Activated naive CD8-positive, alpha-beta T cell (primary cell): ENCODE measurements at regions not wholly inside any gene's neighbourhood (a gene's known extent, or its start where the extent isn't known, plus 50 kb on each side); places are given as distances from the start of the nearest gene placed in this dataset.

Experiments used
- H3K27ac Mint-ChIP-seq: one replicate; pipeline ENCODE4 v1.8.0; 2021; ENCODE audit warnings: mixed read lengths
- H3K27me3 Mint-ChIP-seq: one replicate; pipeline ENCODE4 v1.8.0; 2021; ENCODE audit warnings: mixed read lengths
- H3K36me3 Mint-ChIP-seq: one replicate; pipeline ENCODE4 v1.8.0; 2021; ENCODE audit warnings: mixed read lengths
- H3K4me1 Mint-ChIP-seq: one replicate; pipeline ENCODE4 v1.8.0; 2021; ENCODE audit warnings: low read depth, mixed read lengths
- H3K4me3 Mint-ChIP-seq: one replicate; pipeline ENCODE4 v1.8.0; 2021; ENCODE audit warnings: mild to moderate bottlenecking, mixed read lengths
- H3K9me3 Mint-ChIP-seq: one replicate; pipeline ENCODE4 v1.8.0; 2021; ENCODE audit warnings: low read depth, mixed read lengths

DNA sequence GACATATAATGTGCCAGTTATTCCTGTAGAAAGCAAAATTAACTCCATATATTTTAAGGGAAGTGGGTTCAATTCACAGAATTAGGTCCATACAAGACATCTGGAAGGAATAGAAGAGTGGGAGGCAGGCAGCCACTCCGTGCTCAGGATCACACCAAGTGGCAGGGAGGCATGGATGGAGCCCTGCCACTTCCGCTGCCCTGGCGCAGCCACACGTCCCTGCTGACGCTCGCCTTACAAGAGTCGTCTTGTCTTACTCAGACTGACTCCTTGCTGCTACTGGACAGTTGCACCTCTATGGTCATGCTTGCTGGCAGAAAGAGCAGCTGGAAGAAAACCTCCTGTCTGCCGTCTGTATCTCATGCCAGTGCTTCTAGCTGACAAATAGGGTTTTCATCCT lies 579.9 kb upstream of the POM121L12 start:
- Mint-ChIP-seq H3K27ac (no peak overlapping the region), H3K4me3 (no peak overlapping the region), H3K27me3 (no peaks in the 10 kb centered on the region), H3K9me3 (no peaks in the 10 kb centered on the region), H3K4me1 (no peaks in the 10 kb centered on the region), H3K36me3 (no peaks in the 10 kb centered on the region)

DNA sequence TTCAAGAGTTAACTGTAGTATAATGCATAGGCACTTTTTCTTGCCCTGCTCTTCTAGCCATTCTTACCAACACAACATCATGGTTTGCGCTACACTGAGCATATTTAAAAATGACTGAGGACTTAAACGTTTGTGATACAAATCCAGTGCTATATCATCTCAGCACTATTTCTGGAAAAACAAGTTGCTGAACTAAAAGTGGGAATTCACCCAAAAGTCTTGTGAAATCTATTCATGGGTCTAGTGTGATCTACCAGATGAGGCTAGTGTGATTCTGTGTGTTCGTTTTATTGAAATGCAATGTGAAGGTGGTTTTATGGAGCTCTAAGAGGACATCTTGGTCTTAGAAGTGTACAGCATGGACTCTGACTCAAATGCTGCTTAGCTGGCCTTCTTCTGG lies 584.6 kb upstream of the POM121L12 start:
- H3K4me3 Mint-ChIP-seq: no peak overlapping the region
- no peaks in the 10 kb centered on the region for H3K4me1 Mint-ChIP-seq
- H3K27ac Mint-ChIP-seq: no peak overlapping the region
- peaks cover 3% of the 10 kb centered on the region for H3K9me3 Mint-ChIP-seq
- no peaks in the 10 kb centered on the region for H3K36me3 Mint-ChIP-seq
- H3K27me3 Mint-ChIP-seq: no peaks in the 10 kb centered on the region

DNA sequence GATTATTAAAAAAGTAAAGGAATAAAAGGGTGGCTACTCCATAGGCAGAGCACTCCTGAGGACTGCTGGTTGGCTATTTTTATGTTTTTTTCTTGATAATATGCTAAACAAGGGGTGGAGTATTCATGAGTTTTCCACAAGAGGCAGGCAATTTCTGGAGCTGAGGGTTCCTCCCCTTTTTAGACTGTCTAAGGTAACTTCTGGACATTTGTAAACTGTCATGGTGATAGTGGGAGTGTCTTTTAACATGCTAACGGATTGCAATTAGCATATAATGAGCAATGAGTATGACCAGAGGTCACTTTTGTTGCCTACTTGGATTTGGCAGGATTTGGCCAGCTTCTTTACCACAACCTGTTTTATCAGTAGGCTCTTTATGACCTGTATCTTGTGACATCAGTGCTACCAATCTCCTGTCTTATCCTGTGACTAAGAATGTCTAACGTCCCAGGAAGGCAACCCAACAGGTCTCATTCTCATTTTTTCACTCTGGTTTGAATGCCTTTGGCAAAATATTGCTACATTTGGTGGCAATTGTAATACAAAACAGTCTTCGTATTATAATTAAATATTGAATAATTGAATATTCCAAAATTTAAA lies 587.8 kb upstream of the POM121L12 start:
- Mint-ChIP-seq H3K27ac (no peak overlapping the region), H3K36me3 (no peaks in the 10 kb centered on the region), H3K27me3 (no peaks in the 10 kb centered on the region), H3K9me3 (peaks cover 14% of the 10 kb centered on the region), H3K4me3 (no peak overlapping the region), H3K4me1 (no peaks in the 10 kb centered on the region)

GRCh38 chr7:52436278-52436677 lies 599.2 kb upstream of the POM121L12 start:
- Mint-ChIP-seq H3K4me1 (no peaks in the 10 kb centered on the region), H3K36me3 (no peaks in the 10 kb centered on the region), H3K27ac (no peak overlapping the region), H3K9me3 (no peaks in the 10 kb centered on the region), H3K4me3 (no peak overlapping the region), H3K27me3 (no peaks in the 10 kb centered on the region)

DNA sequence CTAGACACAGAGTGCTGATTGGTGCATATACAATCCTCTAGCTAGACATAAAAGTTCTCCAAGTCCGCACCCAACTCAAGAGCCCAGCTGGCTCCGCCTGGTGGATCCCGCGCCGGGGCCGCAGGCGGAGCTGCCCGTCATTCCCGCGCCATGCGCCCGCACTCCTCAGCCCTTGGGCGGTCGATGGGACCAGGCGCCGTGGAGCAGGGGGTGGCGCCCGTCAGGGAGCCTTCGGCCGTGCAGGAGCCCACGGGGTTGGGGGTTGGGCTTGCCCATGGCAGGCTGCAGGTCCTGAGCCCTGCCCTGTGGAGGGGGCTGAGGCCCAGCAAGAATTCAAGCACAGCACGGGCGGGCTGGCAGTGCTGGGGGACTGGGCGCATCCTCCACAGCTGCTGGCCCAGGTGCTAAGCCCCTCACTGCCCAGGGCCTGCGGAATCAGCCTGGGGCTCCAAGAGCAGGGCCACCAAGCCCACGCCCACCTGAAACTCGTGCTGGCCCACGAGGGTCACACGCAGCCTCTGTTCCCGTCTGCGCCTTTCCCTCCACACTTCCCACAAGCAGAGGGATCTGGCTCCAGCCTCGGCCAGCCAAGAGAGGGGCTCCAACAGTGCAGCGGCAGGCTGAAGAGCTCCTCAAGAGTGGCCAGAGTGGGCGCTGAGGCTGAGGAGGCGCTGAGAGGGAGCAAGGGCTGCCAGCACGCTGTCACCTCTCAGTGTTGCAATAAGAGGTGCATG lies 604.2 kb upstream of the POM121L12 start:
- no peaks in the 10 kb centered on the region for H3K27me3 Mint-ChIP-seq
- H3K9me3 Mint-ChIP-seq: no peaks in the 10 kb centered on the region
- no peaks in the 10 kb centered on the region for H3K4me1 Mint-ChIP-seq
- no peak overlapping the region for H3K27ac Mint-ChIP-seq
- no peak overlapping the region for H3K4me3 Mint-ChIP-seq
- no peaks in the 10 kb centered on the region for H3K36me3 Mint-ChIP-seq

- no peaks in the 10 kb centered on the region for H3K4me1 Mint-ChIP-seq
- no peaks in the 10 kb centered on the region for H3K27me3 Mint-ChIP-seq
- H3K9me3 Mint-ChIP-seq: no peaks in the 10 kb centered on the region
- H3K27ac Mint-ChIP-seq: no peak overlapping the region
- no peaks in the 10 kb centered on the region for H3K36me3 Mint-ChIP-seq
- H3K4me3 Mint-ChIP-seq: no peak overlapping the region
These were observed 612.2 kb upstream of the POM121L12 start for GRCh38 chr7:52423251-52423650.

DNA sequence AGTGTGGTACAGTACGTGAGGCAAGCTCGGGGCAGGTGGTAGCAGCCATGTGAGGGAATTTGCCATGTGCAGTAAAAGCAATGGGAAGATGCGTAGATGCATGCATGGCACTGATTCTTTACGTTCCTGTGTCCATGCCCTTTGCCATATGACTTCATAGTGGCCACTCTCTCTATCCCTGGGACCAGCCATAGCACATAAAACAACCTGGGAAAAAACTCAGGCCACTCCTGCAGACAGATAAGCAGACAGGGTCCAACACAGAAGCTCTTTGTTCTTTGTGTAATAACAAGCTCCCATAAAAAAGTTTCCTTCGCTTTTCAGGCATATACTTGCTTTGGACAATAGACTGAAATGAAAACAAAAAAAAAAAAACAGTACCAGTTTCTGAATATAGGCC lies 622.4 kb upstream of the POM121L12 start:
- no peak overlapping the region for H3K4me3 Mint-ChIP-seq
- no peak overlapping the region for H3K27ac Mint-ChIP-seq
- H3K27me3 Mint-ChIP-seq: no peaks in the 10 kb centered on the region
- H3K9me3 Mint-ChIP-seq: peaks cover 9% of the 10 kb centered on the region
- H3K36me3 Mint-ChIP-seq: no peaks in the 10 kb centered on the region
- no peaks in the 10 kb centered on the region for H3K4me1 Mint-ChIP-seq

GRCh38 chr7:52410032-52410431 lies 625.4 kb upstream of the POM121L12 start:
- no peak overlapping the region for H3K4me3 Mint-ChIP-seq
- H3K9me3 Mint-ChIP-seq: peaks cover 6% of the 10 kb centered on the region
- H3K27ac Mint-ChIP-seq: no peak overlapping the region
- H3K27me3 Mint-ChIP-seq: no peaks in the 10 kb centered on the region
- no peaks in the 10 kb centered on the region for H3K36me3 Mint-ChIP-seq
- no peaks in the 10 kb centered on the region for H3K4me1 Mint-ChIP-seq

DNA sequence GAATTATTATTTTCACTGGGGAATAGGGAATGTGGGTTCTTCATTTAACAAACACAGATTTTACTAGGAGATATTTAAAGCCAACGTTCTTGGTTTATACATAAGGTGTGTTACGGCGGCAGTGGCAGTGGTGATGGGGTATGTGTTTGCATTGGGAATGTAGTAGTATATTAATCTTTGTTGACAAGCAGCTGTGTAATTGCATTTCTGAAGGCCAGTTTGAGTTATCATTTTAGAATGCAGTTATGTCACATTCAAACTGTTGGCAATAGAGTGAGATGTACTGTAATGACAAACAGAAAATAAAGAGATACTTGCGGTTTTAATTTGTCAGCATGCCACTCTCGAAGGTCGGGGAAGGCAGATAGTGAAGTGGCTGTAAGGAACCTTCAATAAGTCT lies 628.6 kb upstream of the POM121L12 start:
- peaks cover 6% of the 10 kb centered on the region for H3K9me3 Mint-ChIP-seq
- no peaks in the 10 kb centered on the region for H3K27me3 Mint-ChIP-seq
- no peak overlapping the region for H3K4me3 Mint-ChIP-seq
- H3K27ac Mint-ChIP-seq: no peak overlapping the region
- H3K4me1 Mint-ChIP-seq: no peaks in the 10 kb centered on the region
- H3K36me3 Mint-ChIP-seq: no peaks in the 10 kb centered on the region

- Mint-ChIP-seq H3K4me3 (no peak overlapping the region), H3K36me3 (no peaks in the 10 kb centered on the region), H3K27ac (no peak overlapping the region), H3K9me3 (peaks cover 4% of the 10 kb centered on the region), H3K27me3 (no peaks in the 10 kb centered on the region), H3K4me1 (no peaks in the 10 kb centered on the region)
These were observed 652.7 kb upstream of the POM121L12 start for GRCh38 chr7:52382731-52383130.

GRCh38 chr7:52369922-52370321 lies 665.5 kb upstream of the POM121L12 start:
- Mint-ChIP-seq H3K36me3 (no peaks in the 10 kb centered on the region), H3K9me3 (no peaks in the 10 kb centered on the region), H3K27ac (no peak overlapping the region), H3K27me3 (no peaks in the 10 kb centered on the region), H3K4me3 (no peak overlapping the region), H3K4me1 (no peaks in the 10 kb centered on the region)

GRCh38 chr7:52365349-52365748 lies 670.1 kb upstream of the POM121L12 start:
- H3K4me1 Mint-ChIP-seq: no peaks in the 10 kb centered on the region
- H3K27ac Mint-ChIP-seq: no peak overlapping the region
- H3K9me3 Mint-ChIP-seq: no peaks in the 10 kb centered on the region
- H3K27me3 Mint-ChIP-seq: no peaks in the 10 kb centered on the region
- no peak overlapping the region for H3K4me3 Mint-ChIP-seq
- no peaks in the 10 kb centered on the region for H3K36me3 Mint-ChIP-seq

- H3K4me3 Mint-ChIP-seq: no peak overlapping the region
- no peaks in the 10 kb centered on the region for H3K27me3 Mint-ChIP-seq
- no peaks in the 10 kb centered on the region for H3K36me3 Mint-ChIP-seq
- H3K9me3 Mint-ChIP-seq: no peaks in the 10 kb centered on the region
- H3K27ac Mint-ChIP-seq: no peak overlapping the region
- H3K4me1 Mint-ChIP-seq: no peaks in the 10 kb centered on the region
These were observed 672.9 kb upstream of the POM121L12 start for GRCh38 chr7:52362521-52362920.

DNA sequence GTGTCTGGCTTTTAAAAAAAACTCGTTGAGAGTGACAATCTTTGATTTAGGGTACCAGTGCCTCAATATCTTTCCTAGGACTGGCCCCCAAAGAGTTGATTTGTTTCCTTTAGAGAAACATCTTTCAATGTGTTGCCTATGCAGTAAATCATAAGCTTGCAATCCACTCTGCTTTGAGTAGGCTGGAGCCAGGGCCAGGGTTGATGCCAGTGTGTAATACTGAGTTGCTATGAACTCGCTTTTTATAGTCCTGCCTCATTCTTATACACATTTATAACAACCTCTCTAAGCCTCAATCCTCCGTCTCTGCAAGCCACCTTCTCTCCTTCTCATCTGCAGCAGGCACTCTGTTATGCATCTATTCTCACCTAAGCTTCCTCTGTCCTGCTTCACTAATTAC lies 674.9 kb upstream of the POM121L12 start:
- Mint-ChIP-seq H3K4me3 (no peak overlapping the region), H3K9me3 (no peaks in the 10 kb centered on the region), H3K27ac (no peak overlapping the region), H3K27me3 (no peaks in the 10 kb centered on the region), H3K36me3 (no peaks in the 10 kb centered on the region), H3K4me1 (no peaks in the 10 kb centered on the region)

GRCh38 chr7:52355053-52355452 lies 680.4 kb upstream of the POM121L12 start:
- H3K27me3 Mint-ChIP-seq: no peaks in the 10 kb centered on the region
- H3K4me1 Mint-ChIP-seq: no peaks in the 10 kb centered on the region
- H3K9me3 Mint-ChIP-seq: no peaks in the 10 kb centered on the region
- no peak overlapping the region for H3K27ac Mint-ChIP-seq
- no peak overlapping the region for H3K4me3 Mint-ChIP-seq
- H3K36me3 Mint-ChIP-seq: no peaks in the 10 kb centered on the region
